Activated effector memory CD4-positive, alpha-beta T cell treated with Interleukin-2 at 50 U/mL for 16 hours (primary cell): ENCODE measurements at regions not wholly inside any gene's neighbourhood (a gene's known extent, or its start where the extent isn't known, plus 50 kb on each side); places are given as distances from the start of the nearest gene placed in this dataset.
"Not testable (repeated sequence)": the region's sequence is repeated elsewhere in the genome, so short reads cannot be mapped to it uniquely, and the experiment has no call there.

Source experiments
- DNase-seq: peaks from one replicate; pipeline ENCODE4 v3.0.0-alpha.2; 2020

GRCh38 chr21:28580585-28580984, 412.1 kb downstream of the LTN1 start:
- no peak for DNase-seq

- no peak for DNase-seq
Observed at GRCh38 chr21:28579986-28580550, 412.6 kb downstream of the LTN1 start.

- no peak for DNase-seq
Observed at GRCh38 chr21:28568692-28569091, 424.0 kb downstream of the LTN1 start.

- not testable (repeated sequence) for DNase-seq
Observed at GRCh38 chr21:28563933-28564332, 428.7 kb downstream of the LTN1 start.

- DNase-seq = no peak
Observed at GRCh38 chr21:28561772-28562171, 430.9 kb downstream of the LTN1 start.

GRCh38 chr21:28554660-28555475, 437.8 kb downstream of the LTN1 start:
- no peak for DNase-seq

- no peak for DNase-seq
Observed at GRCh38 chr21:28550057-28550825, 442.4 kb downstream of the LTN1 start.

- DNase-seq = no peak
Observed at GRCh38 chr21:28548291-28548690, 444.4 kb downstream of the LTN1 start.

- DNase-seq = no peak
Observed at GRCh38 chr21:28547766-28548165, 444.9 kb downstream of the LTN1 start.

GRCh38 chr21:28543975-28544374, 448.7 kb downstream of the LTN1 start:
- DNase-seq = no peak

GRCh38 chr21:28541371-28542112, 451.1 kb downstream of the LTN1 start:
- DNase-seq = no peak

- no peak for DNase-seq
Observed at GRCh38 chr21:28540514-28540913, 452.2 kb downstream of the LTN1 start.

GRCh38 chr21:28539623-28539988, 453.1 kb downstream of the LTN1 start:
- no peak for DNase-seq

- DNase-seq = no peak
Observed at GRCh38 chr21:28538987-28539622, 453.6 kb downstream of the LTN1 start.

GRCh38 chr21:28537371-28538079, 455.2 kb downstream of the LTN1 start:
- DNase-seq = no peak

GRCh38 chr21:28532446-28532845, 460.2 kb downstream of the LTN1 start:
- no peak for DNase-seq

GRCh38 chr21:28523367-28523766, 469.3 kb downstream of the LTN1 start:
- DNase-seq = no peak

- DNase-seq = no peak
Observed at GRCh38 chr21:28522014-28522799, 470.5 kb downstream of the LTN1 start.

GRCh38 chr21:28518630-28519029, 474.0 kb downstream of the LTN1 start:
- no peak for DNase-seq

- peak; percentile 40 for DNase-seq
Observed at GRCh38 chr21:28516991-28517592, 475.6 kb downstream of the LTN1 start.

GRCh38 chr21:28516021-28516420, 476.7 kb downstream of the LTN1 start:
- no peak for DNase-seq
